ENCODE measurements at regions not wholly inside any gene's neighbourhood (a gene's known extent, or its start where the extent isn't known, plus 50 kb on each side); places are given as distances from the start of the nearest gene placed in this dataset.

GRCh38 chr2:121961761-121962160, 206.3 kb downstream of the TSN start:
- Mint-ChIP-seq H3K9me3 (ENCODE audit: low read depth) (no peaks in the 10 kb centered on the region), H3K4me1 (ENCODE audit: low read depth) (no peaks in the 10 kb centered on the region), H3K4me3 (ENCODE audit: low read depth) (no peak overlapping the region), H3K27me3 (peaks cover 33% of the 10 kb centered on the region), H3K27ac (no peak overlapping the region), H3K36me3 (ENCODE audit: insufficient read depth) (no peaks in the 10 kb centered on the region)
- DNase-seq (ENCODE audit: low spot score, unreplicated experiment) = no peak
- no peak for TF ChIP-seq CTCF (IDR thresholded peaks at IDR 0.05; ENCODE audit: unreplicated experiment)

- Mint-ChIP-seq H3K9me3 (ENCODE audit: low read depth) (no peaks in the 10 kb centered on the region), H3K4me3 (ENCODE audit: low read depth) (no peak overlapping the region), H3K36me3 (ENCODE audit: insufficient read depth) (no peaks in the 10 kb centered on the region), H3K27ac (no peak overlapping the region), H3K4me1 (ENCODE audit: low read depth) (no peaks in the 10 kb centered on the region), H3K27me3 (peaks cover 40% of the 10 kb centered on the region)
- no peak for TF ChIP-seq CTCF (IDR thresholded peaks at IDR 0.05; ENCODE audit: unreplicated experiment)
- no peak for DNase-seq (ENCODE audit: low spot score, unreplicated experiment)
Observed at GRCh38 chr2:121965661-121966060, 210.2 kb downstream of the TSN start.

GRCh38 chr2:121966663-121967062, 211.2 kb downstream of the TSN start:
- Mint-ChIP-seq H3K36me3 (ENCODE audit: insufficient read depth) (no peaks in the 10 kb centered on the region), H3K9me3 (ENCODE audit: low read depth) (no peaks in the 10 kb centered on the region), H3K27me3 (peaks cover 39% of the 10 kb centered on the region), H3K4me1 (ENCODE audit: low read depth) (no peaks in the 10 kb centered on the region), H3K4me3 (ENCODE audit: low read depth) (no peak overlapping the region), H3K27ac (no peak overlapping the region)
- TF ChIP-seq CTCF (IDR thresholded peaks at IDR 0.05; ENCODE audit: unreplicated experiment) = no peak
- DNase-seq (ENCODE audit: low spot score, unreplicated experiment) = no peak

- Mint-ChIP-seq H3K4me1 (ENCODE audit: low read depth) (no peaks in the 10 kb centered on the region), H3K36me3 (ENCODE audit: insufficient read depth) (no peaks in the 10 kb centered on the region), H3K27ac (no peak overlapping the region), H3K9me3 (ENCODE audit: low read depth) (no peaks in the 10 kb centered on the region), H3K4me3 (ENCODE audit: low read depth) (no peak overlapping the region), H3K27me3 (peaks cover 43% of the 10 kb centered on the region)
- DNase-seq (ENCODE audit: low spot score, unreplicated experiment) = no peak
- TF ChIP-seq CTCF (IDR thresholded peaks at IDR 0.05; ENCODE audit: unreplicated experiment) = no peak
Observed at GRCh38 chr2:121969166-121969565, 213.7 kb downstream of the TSN start.

GRCh38 chr2:121969766-121970639, 214.6 kb downstream of the TSN start:
- no peak for DNase-seq (ENCODE audit: low spot score, unreplicated experiment)
- H3K27me3 Mint-ChIP-seq = peaks cover 43% of the 10 kb centered on the region
- peaks cover 2% of the 10 kb centered on the region for H3K4me1 Mint-ChIP-seq (ENCODE audit: low read depth)
- H3K36me3 Mint-ChIP-seq (ENCODE audit: insufficient read depth) = no peaks in the 10 kb centered on the region
- no peaks in the 10 kb centered on the region for H3K9me3 Mint-ChIP-seq (ENCODE audit: low read depth)
- no peak overlapping the region for H3K27ac Mint-ChIP-seq
- no peak overlapping the region for H3K4me3 Mint-ChIP-seq (ENCODE audit: low read depth)
- no peak for TF ChIP-seq CTCF (IDR thresholded peaks at IDR 0.05; ENCODE audit: unreplicated experiment)
